ENCODE measurements at regions not wholly inside any gene's neighbourhood (a gene's known extent, or its start where the extent isn't known, plus 50 kb on each side); places are given as distances from the start of the nearest gene placed in this dataset.
"Not testable (repeated sequence)": the region's sequence is repeated elsewhere in the genome, so short reads cannot be mapped to it uniquely, and the experiment has no call there.

GRCh38 chr9:21605489-21605931 lies 123.4 kb upstream of the IFNE start:
- no peak for DNase-seq

- DNase-seq, result no peak
Observed at GRCh38 chr9:21607576-21607975, 125.5 kb upstream of the IFNE start.

- DNase-seq, result no peak
Observed at GRCh38 chr9:21608200-21608599, 126.1 kb upstream of the IFNE start.

GRCh38 chr9:21609506-21609905 lies 127.4 kb upstream of the IFNE start:
- no peak for DNase-seq

- no peak for DNase-seq
Observed at GRCh38 chr9:21611891-21612290, 129.8 kb upstream of the IFNE start.

- DNase-seq, result no peak
Observed at GRCh38 chr9:21615018-21615417, 132.9 kb upstream of the IFNE start.

- no peak for DNase-seq
Observed at GRCh38 chr9:21615446-21615845, 133.3 kb upstream of the IFNE start.

- no peak for DNase-seq
Observed at GRCh38 chr9:21616082-21616778, 134.1 kb upstream of the IFNE start.

GRCh38 chr9:21624675-21625644 lies 142.8 kb upstream of the IFNE start:
- no peak for DNase-seq

GRCh38 chr9:21626493-21626892 lies 144.4 kb upstream of the IFNE start:
- no peak for DNase-seq

- not testable (repeated sequence) for DNase-seq
Observed at GRCh38 chr9:21628954-21629353, 146.8 kb upstream of the IFNE start.

GRCh38 chr9:21634951-21635350 lies 152.8 kb upstream of the IFNE start:
- no peak for DNase-seq

- no peak for DNase-seq
Observed at GRCh38 chr9:21638104-21638503, 156.0 kb upstream of the IFNE start.

- DNase-seq, result no peak
Observed at GRCh38 chr9:21653091-21653490, 149.3 kb upstream of the MTAP start.

- DNase-seq, result no peak
Observed at GRCh38 chr9:21653589-21653988, 148.8 kb upstream of the MTAP start.

- no peak for DNase-seq
Observed at GRCh38 chr9:21656776-21657674, 145.4 kb upstream of the MTAP start.

GRCh38 chr9:21657966-21658667 lies 144.3 kb upstream of the MTAP start:
- no peak for DNase-seq

- DNase-seq, result no peak
Observed at GRCh38 chr9:21660976-21661375, 141.5 kb upstream of the MTAP start.

GRCh38 chr9:21661626-21662025 lies 140.8 kb upstream of the MTAP start:
- DNase-seq, result no peak

- no peak for DNase-seq
Observed at GRCh38 chr9:21668516-21668915, 133.9 kb upstream of the MTAP start.

- DNase-seq, result no peak
Observed at GRCh38 chr9:21669701-21670100, 132.7 kb upstream of the MTAP start.

GRCh38 chr9:21670374-21670773 lies 132.1 kb upstream of the MTAP start:
- DNase-seq, result no peak

Data from DMS153 (cell line).